Skeletal muscle satellite cell (primary cell): ENCODE measurements at regions not wholly inside any gene's neighbourhood (a gene's known extent, or its start where the extent isn't known, plus 50 kb on each side); places are given as distances from the start of the nearest gene placed in this dataset.
A peak's percentile ranks its signal among the peaks of the same experiment; 100 is the strongest.

Experiments
- H3K27me3 ChIP-seq: 2 replicates; pipeline ENCODE4 v1.7.0; 2013; ENCODE audit warnings: low read length; ENCODE audit not compliant: control insufficient read depth, insufficient read depth
- H3K36me3 ChIP-seq: 2 replicates; pipeline ENCODE4 v1.7.0; 2013; ENCODE audit warnings: mild to moderate bottlenecking, control low read depth, low read length; ENCODE audit not compliant: insufficient read depth
- H3K4me1 ChIP-seq: 2 replicates; pipeline ENCODE4 v1.7.0; 2013; ENCODE audit warnings: low read length; ENCODE audit not compliant: control insufficient read depth, insufficient read depth
- H3K4me2 ChIP-seq: 2 replicates; pipeline ENCODE4 v1.7.0; 2013; ENCODE audit warnings: mild to moderate bottlenecking, low read length
- H3K4me3 ChIP-seq: 2 replicates; pipeline ENCODE4 v1.7.0; 2013; ENCODE audit warnings: low read length
- H3K9ac ChIP-seq: 2 replicates; pipeline ENCODE4 v1.7.0; 2013; ENCODE audit warnings: mild to moderate bottlenecking, low read depth, low read length, moderate library complexity
- H3K9me3 ChIP-seq: replicated peaks from 2 replicates; pipeline ENCODE4 v1.7.0; 2013; ENCODE audit warnings: mild to moderate bottlenecking, control low read depth, low read length

- H3K4me1 ChIP-seq: no peaks in the 10 kb centered on the region
- no peaks in the 10 kb centered on the region for H3K9me3 ChIP-seq
- H3K4me3 ChIP-seq: no peak overlapping the region
- H3K36me3 ChIP-seq: no peaks in the 10 kb centered on the region
- H3K4me2 ChIP-seq: no peak overlapping the region
- no peak overlapping the region for H3K9ac ChIP-seq
- H3K27me3 ChIP-seq: peaks cover 33% of the 10 kb centered on the region
Observed at GRCh38 chr1:157367870-157368269, 184.4 kb downstream of the FCRL5 start.

- H3K9me3 ChIP-seq: no peaks in the 10 kb centered on the region
- no peak overlapping the region for H3K4me2 ChIP-seq
- H3K4me1 ChIP-seq: no peaks in the 10 kb centered on the region
- no peaks in the 10 kb centered on the region for H3K36me3 ChIP-seq
- peaks cover 34% of the 10 kb centered on the region for H3K27me3 ChIP-seq
- H3K4me3 ChIP-seq: no peak overlapping the region
- no peak overlapping the region for H3K9ac ChIP-seq
Observed at GRCh38 chr1:157367091-157367739, 185.1 kb downstream of the FCRL5 start.

GRCh38 chr1:157364612-157365011 is 187.7 kb downstream of the FCRL5 start:
- no peaks in the 10 kb centered on the region for H3K36me3 ChIP-seq
- no peak overlapping the region for H3K4me2 ChIP-seq
- H3K9ac ChIP-seq: no peak overlapping the region
- H3K4me3 ChIP-seq: no peak overlapping the region
- peaks cover 48% of the 10 kb centered on the region for H3K27me3 ChIP-seq
- H3K9me3 ChIP-seq: no peaks in the 10 kb centered on the region
- H3K4me1 ChIP-seq: no peaks in the 10 kb centered on the region

- H3K9ac ChIP-seq: no peak overlapping the region
- H3K4me2 ChIP-seq: peak overlapping the region; percentile 13
- H3K4me1 ChIP-seq: no peaks in the 10 kb centered on the region
- no peaks in the 10 kb centered on the region for H3K36me3 ChIP-seq
- H3K4me3 ChIP-seq: no peak overlapping the region
- no peaks in the 10 kb centered on the region for H3K9me3 ChIP-seq
- peaks cover 48% of the 10 kb centered on the region for H3K27me3 ChIP-seq
Observed at GRCh38 chr1:157363660-157364140, 188.6 kb downstream of the FCRL5 start.

GRCh38 chr1:157360023-157360390 is 192.3 kb downstream of the FCRL5 start:
- no peak overlapping the region for H3K4me3 ChIP-seq
- peaks cover 42% of the 10 kb centered on the region for H3K27me3 ChIP-seq
- no peaks in the 10 kb centered on the region for H3K36me3 ChIP-seq
- no peaks in the 10 kb centered on the region for H3K4me1 ChIP-seq
- H3K9me3 ChIP-seq: no peaks in the 10 kb centered on the region
- no peak overlapping the region for H3K9ac ChIP-seq
- H3K4me2 ChIP-seq: no peak overlapping the region

- H3K4me2 ChIP-seq: no peak overlapping the region
- peaks cover 43% of the 10 kb centered on the region for H3K27me3 ChIP-seq
- H3K9ac ChIP-seq: no peak overlapping the region
- H3K9me3 ChIP-seq: no peaks in the 10 kb centered on the region
- H3K4me1 ChIP-seq: no peaks in the 10 kb centered on the region
- H3K36me3 ChIP-seq: no peaks in the 10 kb centered on the region
- H3K4me3 ChIP-seq: no peak overlapping the region
Observed at GRCh38 chr1:157359314-157360022, 192.8 kb downstream of the FCRL5 start.

GRCh38 chr1:157357111-157357510 is 195.2 kb downstream of the FCRL5 start:
- Histone ChIP-seq H3K36me3 (no peaks in the 10 kb centered on the region), H3K9ac (no peak overlapping the region), H3K4me3 (no peak overlapping the region), H3K4me2 (no peak overlapping the region), H3K4me1 (no peaks in the 10 kb centered on the region), H3K9me3 (no peaks in the 10 kb centered on the region), H3K27me3 (peaks cover 41% of the 10 kb centered on the region)

GRCh38 chr1:157356601-157357000 is 195.7 kb downstream of the FCRL5 start:
- H3K27me3 ChIP-seq: peaks cover 38% of the 10 kb centered on the region
- no peak overlapping the region for H3K4me3 ChIP-seq
- no peak overlapping the region for H3K4me2 ChIP-seq
- H3K36me3 ChIP-seq: no peaks in the 10 kb centered on the region
- H3K9me3 ChIP-seq: no peaks in the 10 kb centered on the region
- H3K9ac ChIP-seq: no peak overlapping the region
- no peaks in the 10 kb centered on the region for H3K4me1 ChIP-seq

GRCh38 chr1:157353546-157353945 is 198.8 kb downstream of the FCRL5 start:
- Histone ChIP-seq H3K9me3 (no peaks in the 10 kb centered on the region), H3K9ac (no peak overlapping the region), H3K4me2 (no peak overlapping the region), H3K4me3 (no peak overlapping the region), H3K36me3 (no peaks in the 10 kb centered on the region), H3K27me3 (peaks cover 29% of the 10 kb centered on the region), H3K4me1 (no peaks in the 10 kb centered on the region)

- Histone ChIP-seq H3K4me1 (no peaks in the 10 kb centered on the region), H3K36me3 (no peaks in the 10 kb centered on the region), H3K4me3 (no peak overlapping the region), H3K4me2 (no peak overlapping the region), H3K9me3 (no peaks in the 10 kb centered on the region), H3K9ac (no peak overlapping the region), H3K27me3 (peaks cover 29% of the 10 kb centered on the region)
Observed at GRCh38 chr1:157352817-157353408, 199.4 kb downstream of the FCRL5 start.

GRCh38 chr1:157352216-157352615 is 200.1 kb downstream of the FCRL5 start:
- Histone ChIP-seq H3K4me3 (no peak overlapping the region), H3K36me3 (no peaks in the 10 kb centered on the region), H3K27me3 (peaks cover 26% of the 10 kb centered on the region), H3K4me1 (no peaks in the 10 kb centered on the region), H3K9ac (no peak overlapping the region), H3K9me3 (no peaks in the 10 kb centered on the region), H3K4me2 (no peak overlapping the region)
